A549 (cell line): ENCODE measurements at regions not wholly inside any gene's neighbourhood (a gene's known extent, or its start where the extent isn't known, plus 50 kb on each side); places are given as distances from the start of the nearest gene placed in this dataset.

Experiments used
- BHLHE40 ChIP-seq: IDR thresholded peaks from 2 replicates; pipeline ENCODE4 v1.6.1; 2012; ENCODE audit warnings: low read depth, low read length, inconsistent platforms
- CEBPB ChIP-seq, 2 experiments: fragments of >200 bp in 1 of 2; sonication (Bioruptor Twin) in 1 of 2; formaldehyde crosslinking in 1 of 2; IDR thresholded peaks; 2 replicates each; pipeline ENCODE4 v1.6.1; 2012 to 2016
- CTCF ChIP-seq: fragments of >200 bp; sonication (Bioruptor Twin); formaldehyde crosslinking; IDR thresholded peaks from 3 replicates; pipeline ENCODE4 v1.5.1; 2016
- E2F6 ChIP-seq: IDR thresholded peaks from 2 replicates; pipeline ENCODE4 v1.6.1; 2012; ENCODE audit warnings: low read depth, borderline replicate concordance
- EHMT2 ChIP-seq: fragments of 200-600 bp; sonication (generic); IDR thresholded peaks from 2 replicates; pipeline ENCODE4 v1.6.1; 2016; ENCODE audit warnings: antibody characterized with exemption, low read depth, mild to moderate bottlenecking, moderate library complexity
- HDAC2 ChIP-seq: fragments of 200-600 bp; sonication (generic); IDR thresholded peaks from 2 replicates; pipeline ENCODE4 v1.6.1; 2016
- HMGXB4 ChIP-seq: fragments of 250-450 bp; sonication (Bioruptor Pico); IDR thresholded peaks from 2 replicates; pipeline ENCODE4 v1.5.0; 2021; ENCODE audit warnings: mild to moderate bottlenecking, moderate library complexity, borderline replicate concordance
- KDM1A ChIP-seq: fragments of 200-600 bp; sonication (generic); IDR thresholded peaks from 2 replicates; pipeline ENCODE4 v1.6.1; 2016; ENCODE audit warnings: low read depth, mild to moderate bottlenecking
- MAX ChIP-seq: IDR thresholded peaks from 2 replicates; pipeline ENCODE4 v1.6.1; 2012
- POLR2A ChIP-seq: IDR thresholded peaks from 2 replicates; pipeline ENCODE4 v1.6.1; 2012; ENCODE audit warnings: mild to moderate bottlenecking, low read length
- RCOR1 ChIP-seq: fragments of 150-350 bp; IDR thresholded peaks from 2 replicates; pipeline ENCODE4 v1.6.1; 2014; ENCODE audit warnings: antibody characterized with exemption, low read length, low read depth

GRCh38 chr18:75127143-75128021, 81.6 kb downstream of the PTGR3 start:
- TF ChIP-seq CTCF, result no peak
- TF ChIP-seq POLR2A, result no peak
- TF ChIP-seq HMGXB4 (CRISPR knock-in tag), result no peak
- TF ChIP-seq KDM1A, result no peak
- no peak for TF ChIP-seq MAX
- TF ChIP-seq BHLHE40, result no peak
- TF ChIP-seq HDAC2, result no peak
- no peak for TF ChIP-seq RCOR1
- TF ChIP-seq EHMT2, result no peak
- no peak for TF ChIP-seq CEBPB (IDR thresholded peaks at IDR 0.05)
- no peak for TF ChIP-seq E2F6
